NCI-H446 (cell line): ENCODE measurements at regions not wholly inside any gene's neighbourhood (a gene's known extent, or its start where the extent isn't known, plus 50 kb on each side); places are given as distances from the start of the nearest gene placed in this dataset.
"Not testable (repeated sequence)": the region's sequence is repeated elsewhere in the genome, so short reads cannot be mapped to it uniquely, and the experiment has no call there.

Experiments used
- DNase-seq, 2 experiments: peaks; one replicate each; lab custom pipeline; 2025; lab: John Stamatoyannopoulos, UW

GRCh38 chr12:127459687-127460086, 807.3 kb upstream of the TMEM132C start:
- DNase-seq = no peak

GRCh38 chr12:127463237-127463636, 803.7 kb upstream of the TMEM132C start:
- DNase-seq = no peak

GRCh38 chr12:127469331-127469730, 797.6 kb upstream of the TMEM132C start:
- no peak for DNase-seq

- DNase-seq = no peak
These were observed 793.2 kb upstream of the TMEM132C start for GRCh38 chr12:127473766-127474165.

- DNase-seq = no peak
These were observed 787.7 kb upstream of the TMEM132C start for GRCh38 chr12:127479256-127479655.

GRCh38 chr12:127480775-127481314, 786.1 kb upstream of the TMEM132C start:
- DNase-seq = no peak

- DNase-seq = no peak
These were observed 784.0 kb upstream of the TMEM132C start for GRCh38 chr12:127482950-127483349.

GRCh38 chr12:127485528-127485927, 781.4 kb upstream of the TMEM132C start:
- DNase-seq = no peak

GRCh38 chr12:127487031-127487430, 779.9 kb upstream of the TMEM132C start:
- DNase-seq = no peak

- DNase-seq = no peak
These were observed 777.9 kb upstream of the TMEM132C start for GRCh38 chr12:127489061-127489460.

GRCh38 chr12:127494961-127495915, 771.7 kb upstream of the TMEM132C start:
- no peak for DNase-seq

- no peak for DNase-seq
These were observed 770.7 kb upstream of the TMEM132C start for GRCh38 chr12:127496255-127496654.

- DNase-seq = no peak
These were observed 766.4 kb upstream of the TMEM132C start for GRCh38 chr12:127500512-127501035.

- DNase-seq = no peak
These were observed 765.1 kb upstream of the TMEM132C start for GRCh38 chr12:127501916-127502315.

GRCh38 chr12:127503246-127503645, 763.7 kb upstream of the TMEM132C start:
- DNase-seq = no peak

GRCh38 chr12:127503996-127504395, 763.0 kb upstream of the TMEM132C start:
- not testable (repeated sequence) for DNase-seq

- no peak for DNase-seq
These were observed 762.1 kb upstream of the TMEM132C start for GRCh38 chr12:127504874-127505273.

GRCh38 chr12:127507341-127507740, 759.6 kb upstream of the TMEM132C start:
- DNase-seq = no peak

GRCh38 chr12:127509066-127509778, 757.7 kb upstream of the TMEM132C start:
- DNase-seq = no peak

- no peak for DNase-seq
These were observed 751.0 kb upstream of the TMEM132C start for GRCh38 chr12:127515941-127516340.

GRCh38 chr12:127516467-127516866, 750.5 kb upstream of the TMEM132C start:
- DNase-seq = no peak

GRCh38 chr12:127519779-127520178, 747.2 kb upstream of the TMEM132C start:
- no peak for DNase-seq

GRCh38 chr12:127526925-127527324, 740.0 kb upstream of the TMEM132C start:
- no peak for DNase-seq
